NCI-H526 treated with DMSO at 0.1 percent for 48 hours (cell line): ENCODE measurements at regions not wholly inside any gene's neighbourhood (a gene's known extent, or its start where the extent isn't known, plus 50 kb on each side); places are given as distances from the start of the nearest gene placed in this dataset.

ENCODE experiments used
- DNase-seq: peaks from one replicate; lab custom pipeline; 2025; lab: John Stamatoyannopoulos, UW

DNA sequence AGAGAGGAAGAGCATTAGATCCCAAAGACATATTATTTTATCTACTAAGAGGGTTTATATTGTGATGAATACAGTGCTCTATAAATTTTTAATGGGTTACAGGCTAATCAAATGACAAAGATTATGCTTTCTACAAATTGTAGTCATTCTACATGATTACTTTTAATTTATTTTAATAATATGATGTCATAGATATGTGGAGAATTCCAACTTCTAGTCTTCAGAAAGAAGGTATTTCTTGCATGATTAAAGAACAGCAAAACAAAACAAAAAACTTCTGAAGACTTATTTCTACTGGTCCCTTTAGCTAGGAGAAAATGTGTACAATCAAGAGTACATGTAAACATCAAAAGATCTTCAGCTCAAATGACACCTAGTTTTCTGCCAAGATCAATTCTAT lies 71.5 kb upstream of the FOXG1 start:
- DNase-seq = no peak

DNA sequence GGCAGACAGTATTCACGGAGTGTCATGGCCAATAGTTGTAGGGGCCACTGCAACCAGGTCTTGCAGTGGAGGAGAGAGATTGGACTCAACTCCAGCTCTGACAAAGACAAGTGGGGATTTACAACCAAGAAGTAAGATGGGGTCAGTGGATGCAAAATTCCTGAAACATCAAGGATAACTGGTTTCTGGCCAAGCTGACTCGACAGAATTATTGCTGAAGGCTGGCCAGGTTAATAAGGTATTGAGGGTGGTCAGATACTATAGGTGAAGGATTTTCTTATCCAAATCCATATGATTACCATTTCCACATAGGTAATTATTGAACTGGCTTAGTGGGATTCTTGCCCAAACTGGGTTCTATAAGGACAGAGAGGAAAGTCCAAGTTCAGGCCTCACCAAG lies 64.9 kb upstream of the FOXG1 start:
- no peak for DNase-seq

DNA sequence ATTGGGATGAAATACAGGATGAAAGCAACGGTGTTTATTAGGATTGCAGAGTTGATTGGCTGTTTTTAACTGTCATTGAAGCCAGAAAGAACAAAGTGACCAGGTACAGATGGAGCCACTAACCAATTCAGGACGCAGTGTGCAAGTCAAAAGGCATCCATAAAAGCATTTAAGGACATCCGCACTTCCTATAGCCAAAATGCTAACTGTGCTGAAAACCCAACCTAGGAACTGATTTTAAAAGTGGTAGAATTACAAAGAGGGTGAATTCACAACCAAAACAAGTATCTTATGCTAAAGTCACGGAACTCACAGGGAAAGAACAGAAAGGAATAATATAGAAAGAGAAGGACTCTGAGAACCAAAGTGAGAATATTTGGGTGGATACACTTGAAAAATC lies 63.1 kb upstream of the FOXG1 start:
- no peak for DNase-seq

DNA sequence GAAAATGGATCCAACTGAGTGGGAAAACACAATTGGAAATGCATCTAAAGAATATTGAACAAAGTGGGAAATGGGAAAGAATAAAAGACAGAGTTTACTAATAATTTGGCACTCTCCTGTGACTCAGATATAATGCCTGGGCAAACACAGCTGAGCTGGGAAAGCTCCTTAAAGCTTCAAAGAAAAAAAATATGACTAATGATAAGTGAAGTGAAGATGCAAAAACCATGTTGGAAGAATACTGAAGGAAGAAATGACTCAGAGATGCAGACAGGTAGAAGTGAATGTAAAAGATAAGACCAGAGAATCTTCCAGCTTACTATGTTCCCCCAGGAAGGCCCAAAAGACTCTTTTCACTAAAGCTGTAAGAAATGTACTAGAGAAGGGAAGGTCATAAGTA lies 62.4 kb upstream of the FOXG1 start:
- no peak for DNase-seq

DNA sequence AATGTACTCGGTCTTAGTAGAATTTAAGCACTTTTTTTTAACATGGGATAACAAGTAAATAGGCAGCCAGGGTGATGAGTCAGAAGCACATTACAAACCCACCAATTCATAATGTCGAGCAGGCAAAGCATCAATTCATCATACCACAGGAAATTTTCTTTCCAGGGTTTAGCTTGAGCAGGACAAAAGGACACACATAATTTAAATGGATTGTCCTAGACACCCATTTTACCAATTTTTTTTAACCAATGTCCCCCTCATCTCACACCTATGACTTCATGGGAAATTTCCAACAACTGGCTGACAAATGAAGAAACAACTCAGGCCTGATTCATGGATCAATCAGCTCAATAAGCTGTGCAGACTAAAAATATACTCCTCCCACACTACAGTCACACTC lies 58.8 kb upstream of the FOXG1 start:
- no peak for DNase-seq

DNA sequence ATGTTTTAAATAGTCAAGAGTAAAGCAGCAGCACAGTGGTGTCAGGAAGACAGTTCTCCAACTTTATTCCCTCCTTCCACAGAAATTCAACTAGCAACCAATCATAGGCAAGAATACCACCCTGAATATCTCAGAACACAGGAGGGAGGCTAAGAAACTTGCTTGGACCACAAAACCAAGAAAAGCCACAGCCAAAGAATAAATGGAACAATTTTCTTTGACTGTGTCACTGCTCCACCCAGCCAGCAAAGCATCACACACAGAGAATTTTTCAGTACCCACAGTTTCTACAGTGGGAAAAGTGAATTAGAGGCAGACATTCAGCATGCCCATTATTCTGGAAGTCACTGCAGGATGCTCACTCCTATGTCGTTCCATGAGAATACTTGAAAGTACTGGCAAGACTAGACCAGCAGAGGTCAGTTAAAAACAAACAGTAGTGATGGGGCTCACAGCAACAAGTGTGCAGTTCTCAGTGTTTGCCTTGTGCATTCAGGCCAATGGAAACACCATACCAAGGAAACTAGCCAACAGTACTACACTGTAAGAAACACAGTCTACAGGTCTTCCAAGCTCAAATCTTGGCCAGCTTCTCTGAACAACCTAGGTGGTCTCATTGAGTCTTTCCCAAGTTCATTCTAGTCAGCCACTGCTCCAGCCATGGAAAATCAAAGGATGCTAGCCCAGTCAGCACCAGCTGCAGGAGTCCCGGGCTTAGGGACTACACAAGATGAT lies 56.8 kb upstream of the FOXG1 start:
- DNase-seq = no peak
